H1 (cell line): ENCODE measurements at regions not wholly inside any gene's neighbourhood (a gene's known extent, or its start where the extent isn't known, plus 50 kb on each side); places are given as distances from the start of the nearest gene placed in this dataset.

Experiments
- CHD2 ChIP-seq: IDR thresholded peaks from 2 replicates; pipeline ENCODE4 v1.6.1; 2012; ENCODE audit warnings: low read length, improper control_type of control experiment
- EZH2 ChIP-seq: fragments of 200-600 bp; sonication (generic); IDR thresholded peaks from 2 replicates; pipeline ENCODE4 v1.7.1; 2012; ENCODE audit warnings: low read depth, mild to moderate bottlenecking, moderate library complexity, low read length, inconsistent platforms; ENCODE audit not compliant: severe bottlenecking
- POLR2AphosphoS5 ChIP-seq: IDR thresholded peaks from 2 replicates; pipeline ENCODE4 v1.6.1; 2011; ENCODE audit warnings: low read depth, low read length
- RAD21 ChIP-seq, 2 experiments: IDR thresholded peaks in 1 of 2; conservative IDR thresholded peaks in 1 of 2; 2 replicates each; pipeline ENCODE4 v1.6.1; 2011; ENCODE audit warnings: low read depth in 2 of 2, low read length in 2 of 2, improper control_type of control experiment in 1 of 2, inconsistent platforms in 1 of 2, mild to moderate bottlenecking in 1 of 2, moderate library complexity in 1 of 2
- SAP30 ChIP-seq: fragments of 300-600 bp; sonication (generic); IDR thresholded peaks from 2 replicates; pipeline ENCODE4 v1.7.1; 2012; ENCODE audit warnings: low read length, moderate library complexity, mild to moderate bottlenecking, inconsistent platforms; ENCODE audit not compliant: insufficient read depth, insufficient replicate concordance
- SP4 ChIP-seq: IDR thresholded peaks from 2 replicates; pipeline ENCODE4 v1.6.1; 2012; ENCODE audit warnings: low read length, inconsistent platforms
- TF ChIP-seq, protein P1 (sequence below): IDR thresholded peaks from 2 replicates; pipeline ENCODE4 v1.6.1; 2012; ENCODE audit warnings: inconsistent platforms

DNA sequence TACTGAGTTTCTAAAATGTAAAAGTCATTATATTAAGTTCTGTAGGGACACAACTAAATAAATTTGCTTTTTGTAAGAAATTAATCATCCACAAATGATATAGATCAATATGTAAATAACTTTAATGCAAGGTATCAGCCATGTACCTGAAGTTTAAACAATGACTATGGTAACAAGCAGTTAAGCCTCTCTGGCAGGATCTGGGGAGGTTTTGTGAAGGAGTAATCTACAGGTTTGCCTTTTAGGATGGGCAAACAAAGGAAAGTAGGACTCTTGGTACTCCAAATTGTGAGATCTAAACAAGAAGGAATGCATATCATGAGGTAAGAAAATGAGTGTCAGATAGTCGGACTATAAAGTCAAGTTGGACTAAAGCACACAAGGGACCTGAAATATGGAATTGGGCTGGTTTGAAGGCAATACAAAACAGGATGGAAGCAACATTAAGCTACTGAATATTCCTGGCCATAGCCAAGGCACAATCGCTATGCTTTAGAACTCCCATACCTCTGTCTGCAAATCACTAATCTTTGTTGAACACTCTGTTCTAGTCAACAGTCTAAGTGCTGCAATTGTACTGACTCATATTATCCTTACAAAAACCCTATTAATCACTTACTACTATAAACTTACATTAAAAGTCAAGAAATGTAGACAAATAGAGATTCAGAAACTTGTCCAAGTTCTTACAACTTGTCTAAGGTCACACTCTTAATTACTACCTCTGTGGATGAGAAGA lies 412.8 kb downstream of the DIPK2A start (continued):
- TF ChIP-seq SP4, result no peak
- TF ChIP-seq POLR2AphosphoS5, result no peak
- no peak for TF ChIP-seq RAD21 (IDR thresholded peaks at IDR 0.05 in 1 of 2, conservative IDR thresholded peaks at IDR 0.05 in 1 of 2; ENCODE audit: low read depth in 2 of 2, low read length in 2 of 2)
- TF ChIP-seq, protein P1, sequence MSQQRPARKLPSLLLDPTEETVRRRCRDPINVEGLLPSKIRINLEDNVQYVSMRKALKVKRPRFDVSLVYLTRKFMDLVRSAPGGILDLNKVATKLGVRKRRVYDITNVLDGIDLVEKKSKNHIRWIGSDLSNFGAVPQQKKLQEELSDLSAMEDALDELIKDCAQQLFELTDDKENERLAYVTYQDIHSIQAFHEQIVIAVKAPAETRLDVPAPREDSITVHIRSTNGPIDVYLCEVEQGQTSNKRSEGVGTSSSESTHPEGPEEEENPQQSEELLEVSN, result no peak
- TF ChIP-seq SAP30, result no peak
- no peak for TF ChIP-seq CHD2
- TF ChIP-seq EZH2, result no peak
